ENCODE measurements at regions not wholly inside any gene's neighbourhood (a gene's known extent, or its start where the extent isn't known, plus 50 kb on each side); places are given as distances from the start of the nearest gene placed in this dataset.

GRCh38 chr12:92290350-92290695 is 144.7 kb upstream of the BTG1 start:
- TF ChIP-seq, protein P1, sequence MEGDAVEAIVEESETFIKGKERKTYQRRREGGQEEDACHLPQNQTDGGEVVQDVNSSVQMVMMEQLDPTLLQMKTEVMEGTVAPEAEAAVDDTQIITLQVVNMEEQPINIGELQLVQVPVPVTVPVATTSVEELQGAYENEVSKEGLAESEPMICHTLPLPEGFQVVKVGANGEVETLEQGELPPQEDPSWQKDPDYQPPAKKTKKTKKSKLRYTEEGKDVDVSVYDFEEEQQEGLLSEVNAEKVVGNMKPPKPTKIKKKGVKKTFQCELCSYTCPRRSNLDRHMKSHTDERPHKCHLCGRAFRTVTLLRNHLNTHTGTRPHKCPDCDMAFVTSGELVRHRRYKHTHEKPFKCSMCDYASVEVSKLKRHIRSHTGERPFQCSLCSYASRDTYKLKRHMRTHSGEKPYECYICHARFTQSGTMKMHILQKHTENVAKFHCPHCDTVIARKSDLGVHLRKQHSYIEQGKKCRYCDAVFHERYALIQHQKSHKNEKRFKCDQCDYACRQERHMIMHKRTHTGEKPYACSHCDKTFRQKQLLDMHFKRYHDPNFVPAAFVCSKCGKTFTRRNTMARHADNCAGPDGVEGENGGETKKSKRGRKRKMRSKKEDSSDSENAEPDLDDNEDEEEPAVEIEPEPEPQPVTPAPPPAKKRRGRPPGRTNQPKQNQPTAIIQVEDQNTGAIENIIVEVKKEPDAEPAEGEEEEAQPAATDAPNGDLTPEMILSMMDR (IDR thresholded peaks at IDR 0.05) = no peak
- no peak for TF ChIP-seq POLR2AphosphoS5 (IDR thresholded peaks at IDR 0.05)
- no peak for TF ChIP-seq POLR2A (IDR thresholded peaks at IDR 0.05)
